ENCODE measurements at regions not wholly inside any gene's neighbourhood (a gene's known extent, or its start where the extent isn't known, plus 50 kb on each side); places are given as distances from the start of the nearest gene placed in this dataset.

DNA sequence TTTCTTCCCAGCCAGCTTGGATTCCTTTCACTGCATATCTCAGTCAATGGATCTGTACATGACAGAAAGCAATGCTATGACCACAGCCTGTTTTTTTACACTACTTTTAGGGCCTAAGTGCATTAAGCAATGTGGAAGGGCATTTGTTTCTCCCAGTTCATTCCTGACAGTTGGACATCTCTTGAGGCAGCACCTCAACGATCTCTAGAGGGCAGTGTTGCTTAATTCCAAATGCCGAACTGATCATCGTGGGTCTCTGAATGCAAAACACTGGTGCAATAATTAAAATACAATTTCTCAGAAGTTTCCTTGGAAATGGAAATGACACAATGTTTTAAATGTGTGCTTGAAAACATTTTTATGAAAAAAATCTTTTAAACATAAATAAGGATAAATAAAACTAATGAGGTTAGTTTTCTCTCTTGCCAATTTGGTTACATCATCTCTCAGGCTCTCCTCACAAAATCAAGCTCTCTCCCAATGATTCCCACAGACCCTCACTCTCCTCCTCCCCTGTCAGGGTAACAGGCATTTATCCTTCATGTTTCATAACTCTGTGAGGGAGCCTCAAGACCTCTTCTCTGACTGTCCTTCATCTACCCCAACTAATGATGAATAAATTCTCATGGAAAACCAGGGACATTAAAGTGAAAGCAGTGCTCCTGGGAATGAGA is 192.4 kb upstream of the SLC16A7 start:
- BruUV-seq (replicated peaks) = no TSS peak
- H3K4me1 Mint-ChIP-seq (ENCODE audit: low read depth, unreplicated experiment) = peaks cover 11% of the 10 kb centered on the region
- peak overlapping the region; percentile 44 for H3K4me3 Mint-ChIP-seq (ENCODE audit: low read depth, unreplicated experiment)
- peak overlapping the region; percentile 82 for H3K27ac Mint-ChIP-seq (ENCODE audit: unreplicated experiment)
- H3K9me3 Mint-ChIP-seq (ENCODE audit: low read depth, unreplicated experiment) = no peaks in the 10 kb centered on the region
- intact Hi-C loops (cut with micrococcal nuclease; ENCODE audit: unreplicated experiment) = loop anchor here (2.0 to 10.0 kb wide), 2 partner anchors 191 to 1091 kb away; no protein-coding TSS in a partner anchor
- CTCF ChIA-PET = interaction anchor here (1.7 kb wide), 1 partner anchor 194 kb away, joined by 3 read pairs; no protein-coding TSS in a partner anchor
- no peaks in the 10 kb centered on the region for H3K36me3 Mint-ChIP-seq (ENCODE audit: insufficient read depth, unreplicated experiment)
- H3K27me3 Mint-ChIP-seq (ENCODE audit: unreplicated experiment) = no peaks in the 10 kb centered on the region
- peak; percentile 60 for DNase-seq
- TF ChIP-seq, protein P1, sequence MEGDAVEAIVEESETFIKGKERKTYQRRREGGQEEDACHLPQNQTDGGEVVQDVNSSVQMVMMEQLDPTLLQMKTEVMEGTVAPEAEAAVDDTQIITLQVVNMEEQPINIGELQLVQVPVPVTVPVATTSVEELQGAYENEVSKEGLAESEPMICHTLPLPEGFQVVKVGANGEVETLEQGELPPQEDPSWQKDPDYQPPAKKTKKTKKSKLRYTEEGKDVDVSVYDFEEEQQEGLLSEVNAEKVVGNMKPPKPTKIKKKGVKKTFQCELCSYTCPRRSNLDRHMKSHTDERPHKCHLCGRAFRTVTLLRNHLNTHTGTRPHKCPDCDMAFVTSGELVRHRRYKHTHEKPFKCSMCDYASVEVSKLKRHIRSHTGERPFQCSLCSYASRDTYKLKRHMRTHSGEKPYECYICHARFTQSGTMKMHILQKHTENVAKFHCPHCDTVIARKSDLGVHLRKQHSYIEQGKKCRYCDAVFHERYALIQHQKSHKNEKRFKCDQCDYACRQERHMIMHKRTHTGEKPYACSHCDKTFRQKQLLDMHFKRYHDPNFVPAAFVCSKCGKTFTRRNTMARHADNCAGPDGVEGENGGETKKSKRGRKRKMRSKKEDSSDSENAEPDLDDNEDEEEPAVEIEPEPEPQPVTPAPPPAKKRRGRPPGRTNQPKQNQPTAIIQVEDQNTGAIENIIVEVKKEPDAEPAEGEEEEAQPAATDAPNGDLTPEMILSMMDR (IDR thresholded peaks at IDR 0.05; ENCODE audit: unreplicated experiment) = peak; percentile 71

DNA sequence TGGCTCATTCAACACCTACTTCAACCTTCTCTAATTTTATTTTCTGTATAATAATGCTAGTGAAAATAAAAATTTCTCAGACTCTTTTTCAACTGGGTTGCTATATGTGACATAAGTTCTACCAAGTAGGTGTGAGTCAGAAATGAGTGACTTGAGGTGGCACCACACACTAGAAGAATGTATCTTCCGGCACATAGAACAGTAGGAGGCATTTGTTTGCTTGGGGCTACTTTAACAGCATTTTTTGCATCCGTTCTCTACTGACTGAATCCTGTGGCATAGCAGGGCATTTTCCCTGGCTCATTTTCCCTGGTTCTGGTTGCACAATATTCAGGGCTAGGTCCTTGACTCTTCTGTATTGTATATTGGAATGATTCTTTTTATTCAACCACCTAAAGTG is 194.0 kb upstream of the SLC16A7 start:
- no peak overlapping the region for H3K4me3 Mint-ChIP-seq (ENCODE audit: low read depth, unreplicated experiment)
- H3K9me3 Mint-ChIP-seq (ENCODE audit: low read depth, unreplicated experiment) = no peaks in the 10 kb centered on the region
- BruUV-seq (replicated peaks) = no TSS peak
- DNase-seq = no peak
- no peak overlapping the region for H3K27ac Mint-ChIP-seq (ENCODE audit: unreplicated experiment)
- H3K36me3 Mint-ChIP-seq (ENCODE audit: insufficient read depth, unreplicated experiment) = no peaks in the 10 kb centered on the region
- peaks cover 11% of the 10 kb centered on the region for H3K4me1 Mint-ChIP-seq (ENCODE audit: low read depth, unreplicated experiment)
- no peaks in the 10 kb centered on the region for H3K27me3 Mint-ChIP-seq (ENCODE audit: unreplicated experiment)
- intact Hi-C loops (cut with micrococcal nuclease; ENCODE audit: unreplicated experiment) = loop anchor here (2.0 to 10.0 kb wide), 3 partner anchors 193 to 1093 kb away; no protein-coding TSS in a partner anchor
- CTCF ChIA-PET = no interaction called here
- TF ChIP-seq, protein P1 (IDR thresholded peaks at IDR 0.05; ENCODE audit: unreplicated experiment) = no peak

DNA sequence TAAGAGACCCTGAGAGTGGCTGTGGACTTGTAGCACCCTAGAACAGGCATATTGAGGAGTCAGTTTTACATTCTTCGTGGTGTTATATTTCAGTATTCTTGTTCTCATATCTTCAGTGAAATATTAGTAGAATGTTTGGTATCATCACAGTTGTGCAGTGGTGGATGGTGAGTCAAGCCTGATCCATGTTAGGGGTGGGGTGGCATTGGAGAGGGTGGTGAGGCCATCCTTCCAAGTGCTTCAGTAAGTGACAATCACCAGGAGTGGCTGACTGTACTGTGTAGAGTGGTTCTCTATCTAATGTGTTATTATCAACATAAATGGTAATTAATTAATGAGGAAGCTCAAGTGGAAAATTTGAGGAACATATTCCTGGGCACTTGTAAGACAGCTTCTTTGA is 197.7 kb upstream of the SLC16A7 start:
- TF ChIP-seq, protein P1 (IDR thresholded peaks at IDR 0.05; ENCODE audit: unreplicated experiment) = no peak
- Mint-ChIP-seq H3K4me1 (ENCODE audit: low read depth, unreplicated experiment) (peaks cover 3% of the 10 kb centered on the region), H3K27ac (ENCODE audit: unreplicated experiment) (no peak overlapping the region), H3K36me3 (ENCODE audit: insufficient read depth, unreplicated experiment) (no peaks in the 10 kb centered on the region), H3K9me3 (ENCODE audit: low read depth, unreplicated experiment) (no peaks in the 10 kb centered on the region), H3K4me3 (ENCODE audit: low read depth, unreplicated experiment) (no peak overlapping the region), H3K27me3 (ENCODE audit: unreplicated experiment) (no peaks in the 10 kb centered on the region)
- DNase-seq = no peak
- intact Hi-C loops (cut with micrococcal nuclease; ENCODE audit: unreplicated experiment) = no loop called here
- BruUV-seq (replicated peaks) = no TSS peak
- CTCF ChIA-PET = interaction anchor here (1.4 kb wide), 1 partner anchor 16 kb away, joined by 3 read pairs; no protein-coding TSS in a partner anchor

DNA sequence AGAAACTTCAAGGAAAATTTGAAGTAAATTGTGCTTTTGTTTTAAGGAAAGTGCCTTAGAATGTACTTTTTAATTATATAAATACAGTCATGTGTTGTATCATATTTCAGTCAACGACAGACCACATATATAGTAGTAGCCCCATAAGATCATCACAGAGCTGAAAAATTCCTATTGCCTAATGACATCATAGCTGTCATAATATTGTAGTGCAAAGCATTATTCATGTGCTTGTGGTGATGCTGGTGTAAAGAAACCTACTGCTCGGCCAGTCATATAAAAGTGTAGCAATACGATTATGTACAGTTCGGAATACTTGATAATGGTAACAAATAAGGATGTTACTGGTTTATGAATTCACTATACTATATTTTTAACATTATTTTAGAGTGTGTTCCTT is 198.9 kb upstream of the SLC16A7 start:
- TF ChIP-seq, protein P1 (IDR thresholded peaks at IDR 0.05; ENCODE audit: unreplicated experiment) = no peak

More for the DNA sequence above, 198.9 kb upstream of the SLC16A7 start:
- no TSS peak for BruUV-seq (replicated peaks)
- Mint-ChIP-seq H3K27ac (ENCODE audit: unreplicated experiment) (no peak overlapping the region), H3K4me3 (ENCODE audit: low read depth, unreplicated experiment) (no peak overlapping the region), H3K4me1 (ENCODE audit: low read depth, unreplicated experiment) (no peaks in the 10 kb centered on the region), H3K36me3 (ENCODE audit: insufficient read depth, unreplicated experiment) (no peaks in the 10 kb centered on the region), H3K27me3 (ENCODE audit: unreplicated experiment) (no peaks in the 10 kb centered on the region), H3K9me3 (ENCODE audit: low read depth, unreplicated experiment) (no peaks in the 10 kb centered on the region)
- no peak for DNase-seq
- intact Hi-C loops (cut with micrococcal nuclease; ENCODE audit: unreplicated experiment) = no loop called here
- CTCF ChIA-PET = interaction anchor here (0.6 to 1.3 kb wide), 2 partner anchors 33 to 505 kb away, joined by 3 read pairs; no protein-coding TSS in a partner anchor

All from Calu3 (cell line).